Activated naive CD4-positive, alpha-beta T cell (primary cell): ENCODE measurements at regions not wholly inside any gene's neighbourhood (a gene's known extent, or its start where the extent isn't known, plus 50 kb on each side); places are given as distances from the start of the nearest gene placed in this dataset.

ENCODE experiments used
- DNase-seq, 4 experiments: peaks; one replicate each; lab custom pipeline; 2025; lab: John Stamatoyannopoulos, UW

DNA sequence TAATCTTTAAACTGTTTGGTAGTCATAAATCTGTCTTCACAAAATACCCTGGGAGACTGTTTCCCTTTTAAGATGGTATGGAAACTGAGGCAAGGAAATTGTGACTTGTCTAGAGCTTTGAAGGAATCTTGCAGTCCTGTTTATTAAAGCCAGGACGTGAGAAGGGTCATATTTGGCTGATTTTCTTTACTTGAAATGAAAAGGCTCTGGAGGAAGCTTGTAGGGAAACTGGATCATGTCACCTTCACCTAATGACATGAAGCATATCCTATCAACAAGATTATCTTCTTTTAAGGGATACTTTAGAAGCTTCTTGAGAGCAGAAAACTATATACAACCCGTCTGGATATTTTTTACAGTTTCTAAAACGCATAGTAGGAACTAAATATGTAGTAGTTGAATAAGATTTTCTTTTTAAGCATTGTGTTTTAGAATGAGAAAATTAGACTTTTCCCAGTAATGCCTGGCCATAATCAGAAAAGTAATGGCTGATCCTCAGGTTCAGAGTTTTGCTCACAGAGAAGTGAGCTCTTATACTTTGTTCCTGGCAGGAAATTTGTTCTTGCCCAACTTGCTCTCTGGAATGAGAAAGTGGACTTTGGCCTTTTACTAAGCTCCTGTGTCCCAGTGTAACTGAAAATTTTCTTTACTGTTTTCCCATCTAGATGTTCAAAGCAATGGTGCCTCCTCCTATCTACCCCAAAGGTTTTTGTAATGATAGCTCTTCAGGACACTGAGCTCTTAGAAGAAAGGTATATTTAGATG is 136.8 kb upstream of the AFF2 start:
- DNase-seq = no peak

DNA sequence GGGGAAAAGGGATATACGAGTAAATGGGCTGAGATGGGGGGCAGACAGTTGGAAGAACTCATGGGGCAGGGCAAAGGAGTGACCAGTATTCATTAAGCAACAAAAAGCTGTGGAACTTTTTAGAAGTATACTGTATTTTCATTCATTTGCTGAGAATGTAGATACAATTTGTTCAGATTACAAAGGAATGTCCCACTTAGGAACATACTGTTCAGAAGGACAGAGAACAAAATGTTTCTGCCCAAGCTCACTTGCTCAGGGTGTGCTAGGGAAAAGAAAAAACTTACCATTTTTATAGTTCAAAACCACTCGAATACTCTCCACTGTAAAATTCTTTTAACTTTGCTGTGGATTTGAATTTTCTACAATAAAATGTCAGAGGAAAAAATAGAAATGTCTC is 135.2 kb upstream of the AFF2 start:
- no peak for DNase-seq

DNA sequence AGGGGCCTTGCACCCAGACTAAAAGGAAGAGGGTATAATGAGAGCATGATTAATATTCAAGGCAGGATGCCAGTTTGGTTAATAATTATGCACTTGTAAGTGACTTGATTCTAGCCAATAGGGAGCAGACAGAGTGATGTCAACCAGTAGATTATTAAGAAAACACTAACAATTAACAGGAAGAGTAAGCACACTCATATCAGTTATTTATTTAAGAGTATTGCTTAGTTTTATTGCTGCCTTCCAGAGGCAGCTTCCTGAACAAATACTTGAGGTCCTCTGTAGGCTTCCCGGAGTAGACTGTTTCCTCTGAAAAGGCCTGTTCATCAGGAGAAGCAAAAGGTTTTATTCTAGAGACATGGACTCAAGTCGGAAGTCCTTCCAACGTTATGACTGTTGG is 129.1 kb upstream of the AFF2 start:
- no peak for DNase-seq

DNA sequence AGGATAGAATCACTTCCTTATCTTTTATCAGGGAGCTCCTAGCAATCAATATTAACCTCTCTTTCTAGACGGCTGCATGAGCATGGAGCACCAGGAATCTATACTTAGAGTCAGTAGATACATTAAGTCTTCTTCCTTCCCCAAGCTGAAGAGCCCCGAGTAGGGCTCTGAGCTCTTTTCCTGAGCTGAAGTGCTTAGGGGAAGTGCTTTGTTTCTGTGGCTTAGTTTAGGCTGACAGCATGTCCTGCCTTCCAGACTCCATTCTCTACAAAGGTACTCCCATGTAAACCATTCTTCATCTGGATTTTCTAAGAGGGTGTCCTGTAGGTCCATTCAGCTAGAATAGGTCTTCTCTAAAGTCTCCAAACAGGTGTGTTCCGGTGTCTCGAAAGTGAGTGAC is 127.5 kb upstream of the AFF2 start:
- DNase-seq = no peak

DNA sequence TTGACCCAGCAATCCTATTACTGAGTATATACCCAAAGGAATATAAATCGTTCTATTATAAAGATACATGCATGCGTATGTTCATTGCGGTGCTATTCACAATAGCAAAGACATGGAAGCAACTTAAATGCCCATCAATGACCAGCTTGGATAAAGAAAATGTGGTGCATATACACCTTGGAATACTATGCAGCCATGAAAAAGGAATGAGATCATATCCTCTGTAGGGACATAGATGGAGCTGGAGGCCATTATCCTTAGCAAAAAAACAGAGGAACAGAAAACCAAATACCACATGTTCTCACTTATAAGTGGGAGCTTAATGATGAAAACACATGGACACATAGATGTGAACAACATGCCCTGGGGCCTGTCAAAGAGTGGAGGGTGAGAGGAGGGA is 124.1 kb upstream of the AFF2 start:
- no peak for DNase-seq

DNA sequence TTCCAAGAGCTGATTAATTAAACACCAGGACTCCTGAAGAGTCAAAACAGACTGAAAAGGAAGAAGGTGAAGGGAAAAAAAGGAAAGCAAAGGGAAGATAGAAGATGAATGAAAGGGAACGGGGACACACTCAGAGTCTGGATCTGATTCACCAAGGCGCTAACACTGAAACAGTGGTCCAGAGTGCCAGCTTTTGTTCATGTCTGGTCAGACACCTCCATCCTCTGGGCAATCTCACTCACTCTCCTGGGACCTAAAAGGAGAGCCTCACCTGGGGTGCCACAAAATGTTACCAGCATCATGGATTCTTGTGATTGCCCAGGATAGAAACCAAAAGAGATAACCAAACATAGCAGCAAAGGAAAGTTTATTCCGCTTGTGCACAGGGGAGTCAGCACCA is 120.3 kb upstream of the AFF2 start:
- DNase-seq = no peak

DNA sequence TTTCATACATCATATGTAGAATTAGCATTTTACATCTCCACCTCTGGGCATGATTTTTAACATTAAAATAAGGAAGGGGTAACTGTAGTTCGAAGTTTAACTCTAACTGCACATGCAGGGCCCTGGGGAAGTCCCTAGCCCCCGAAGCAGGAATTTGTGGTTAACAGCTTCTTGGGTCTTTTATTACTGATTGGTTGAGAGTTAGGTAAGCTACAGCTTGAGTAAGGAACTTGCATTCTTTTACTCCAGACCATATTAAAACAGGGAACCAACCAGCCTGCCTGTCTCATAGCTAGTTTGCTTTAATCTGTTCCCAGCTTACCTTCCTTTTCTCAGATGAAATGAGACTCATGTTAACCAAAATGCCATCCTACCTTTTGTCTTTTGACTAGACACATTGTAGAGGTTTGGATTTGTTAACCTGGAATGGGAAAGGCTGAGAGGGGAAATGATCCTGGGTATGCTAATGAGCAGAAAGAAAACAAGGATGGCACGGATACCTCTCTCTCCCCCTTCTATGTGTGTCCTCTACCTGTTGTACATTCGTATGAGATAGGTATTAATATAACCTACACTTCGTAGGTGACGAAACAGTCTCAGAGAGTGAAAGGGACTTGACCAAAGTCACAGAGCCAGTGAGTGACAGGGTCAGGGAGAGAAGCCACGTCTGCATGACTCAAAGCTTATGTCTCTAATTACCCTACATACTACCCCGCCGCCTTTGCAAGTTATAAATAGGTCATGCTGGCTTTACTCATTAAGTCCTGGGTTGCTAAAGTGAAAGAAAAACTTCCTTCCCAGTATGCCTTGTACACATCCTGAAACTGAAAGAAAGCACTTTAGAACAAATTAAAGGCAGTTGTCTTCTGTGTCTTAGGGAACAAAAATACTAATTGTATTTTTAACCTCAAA is 119.5 kb upstream of the AFF2 start:
- DNase-seq = peak in 1 of 4 experiments; percentile 1

DNA sequence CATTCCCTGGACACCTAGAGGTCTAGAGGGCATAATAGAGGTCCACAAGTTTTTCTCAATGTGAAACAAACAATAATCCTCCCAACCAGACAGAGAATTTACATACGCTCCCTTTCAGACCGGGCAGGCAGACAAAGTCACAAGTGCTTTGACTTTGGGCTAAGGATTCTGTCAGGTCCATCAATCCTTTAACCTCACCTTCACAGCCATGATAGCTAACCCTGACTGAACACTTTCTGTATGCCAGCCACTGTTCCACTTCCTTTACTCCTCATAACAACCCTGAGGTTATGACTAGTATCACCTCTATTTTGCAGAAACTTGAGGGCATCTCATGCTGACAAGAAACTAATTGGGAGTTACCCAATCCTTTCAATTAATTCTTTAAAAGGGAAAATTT is 118.8 kb upstream of the AFF2 start:
- no peak for DNase-seq

DNA sequence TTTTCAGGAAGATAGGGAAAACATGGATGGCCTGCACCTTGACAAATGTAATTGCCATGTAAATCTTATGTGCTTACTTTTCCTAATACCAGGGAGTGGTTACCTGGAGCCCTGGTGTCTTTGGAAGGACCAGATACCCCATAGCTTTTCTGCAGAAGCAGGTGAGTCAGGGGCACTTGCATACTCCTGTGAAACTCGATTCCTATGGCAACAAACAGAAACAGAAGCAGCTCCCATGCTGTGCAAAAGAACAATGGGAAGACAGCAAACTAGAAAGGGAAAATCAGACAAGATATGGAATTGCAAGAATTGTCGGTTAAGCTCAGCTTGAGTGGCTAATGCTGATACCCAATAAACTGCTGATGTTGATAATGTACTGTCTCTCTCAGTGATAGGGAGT is 117.4 kb upstream of the AFF2 start:
- DNase-seq = no peak

DNA sequence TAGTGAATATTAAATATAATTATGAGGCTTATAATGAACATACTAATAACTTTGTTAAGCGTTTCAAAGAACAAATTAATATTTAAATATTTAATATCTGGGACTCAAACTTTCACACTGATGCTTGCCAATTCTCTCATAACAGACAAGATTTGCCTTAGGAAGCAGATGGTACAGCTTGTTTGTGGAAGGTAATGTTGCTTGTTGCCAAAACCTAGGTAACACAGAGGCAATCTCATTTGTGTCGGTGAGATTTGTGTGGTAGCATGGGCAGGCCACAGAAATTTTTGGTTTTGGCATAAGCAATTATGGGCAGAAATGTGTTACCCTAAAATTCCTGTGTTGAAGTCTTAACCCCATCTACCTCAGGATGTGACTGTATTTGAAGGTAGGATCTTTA is 114.9 kb upstream of the AFF2 start:
- no peak for DNase-seq

DNA sequence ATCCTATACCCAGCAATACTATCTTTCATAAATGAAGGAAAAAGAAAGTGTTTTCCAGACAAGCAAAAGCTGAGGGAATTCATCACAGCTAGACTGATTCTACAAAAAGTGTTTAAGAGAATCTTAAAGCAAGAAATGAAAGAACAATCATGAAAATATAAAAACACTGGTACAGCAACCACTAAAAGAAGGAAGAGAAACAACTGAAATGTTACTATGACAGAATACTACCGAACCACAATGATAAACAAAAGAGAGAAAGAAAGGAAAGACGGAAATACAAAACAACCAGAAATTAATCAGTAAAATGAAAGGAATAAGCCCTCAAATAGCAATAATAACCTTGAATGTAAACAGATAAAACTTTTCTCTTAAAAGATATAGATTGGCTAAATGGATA is 110.8 kb upstream of the AFF2 start:
- no peak for DNase-seq

DNA sequence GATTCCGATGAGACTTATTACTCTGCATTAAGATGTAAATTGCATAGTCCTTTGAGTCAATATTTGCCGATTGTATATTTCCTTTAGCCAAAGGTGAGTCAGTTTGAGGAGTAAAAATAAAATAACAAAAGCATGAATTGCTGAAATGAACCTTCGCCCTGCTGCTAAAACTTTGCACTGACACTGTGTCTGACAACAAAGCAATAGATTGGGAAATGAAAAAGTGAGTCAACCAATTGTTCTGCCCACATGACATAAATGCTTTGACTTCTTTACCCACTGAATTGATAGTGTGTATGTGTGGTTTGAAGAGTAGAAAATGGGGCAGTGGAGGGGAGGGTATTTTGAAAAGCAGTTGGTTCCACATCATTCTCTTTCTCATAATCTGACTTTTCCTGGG is 88.4 kb upstream of the AFF2 start:
- DNase-seq = no peak

DNA sequence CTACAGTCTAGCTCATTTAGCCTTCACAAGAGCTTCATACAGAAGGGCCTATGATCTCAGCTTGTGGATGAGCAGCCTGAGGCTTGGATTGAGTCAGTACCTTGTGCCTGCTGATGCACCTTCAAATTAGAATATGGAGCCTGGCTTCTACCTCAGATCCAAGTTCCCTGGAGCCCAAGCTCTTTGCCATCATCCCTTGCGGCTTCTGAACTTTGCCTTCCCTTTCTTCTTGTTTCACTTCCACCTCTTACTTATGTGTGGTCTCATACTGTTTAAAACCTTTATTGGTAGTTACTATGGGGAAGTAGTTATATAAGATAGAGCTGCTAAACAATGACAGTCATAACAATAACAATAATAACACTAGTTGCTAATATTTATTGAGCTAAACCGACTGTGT is 84.3 kb upstream of the AFF2 start:
- no peak for DNase-seq

DNA sequence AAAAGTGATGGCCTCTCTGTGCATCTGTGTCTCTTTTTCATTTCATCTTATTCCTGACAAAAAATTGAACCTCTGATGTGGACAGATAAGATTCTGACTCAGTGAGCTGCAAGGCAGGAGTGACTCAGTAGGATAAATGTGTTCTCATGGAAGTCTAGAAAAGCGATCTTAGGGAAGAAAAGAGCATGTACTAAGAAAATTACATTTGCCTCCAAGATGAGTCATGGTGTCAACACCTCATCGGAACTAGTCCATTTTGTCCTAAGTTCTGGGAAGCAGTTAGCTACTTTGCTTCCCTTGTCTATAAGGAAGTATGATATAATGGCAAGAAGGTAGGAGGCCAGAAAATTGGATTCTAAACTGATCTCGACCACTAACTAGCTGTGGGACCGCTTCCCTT is 83.5 kb upstream of the AFF2 start:
- no peak for DNase-seq

DNA sequence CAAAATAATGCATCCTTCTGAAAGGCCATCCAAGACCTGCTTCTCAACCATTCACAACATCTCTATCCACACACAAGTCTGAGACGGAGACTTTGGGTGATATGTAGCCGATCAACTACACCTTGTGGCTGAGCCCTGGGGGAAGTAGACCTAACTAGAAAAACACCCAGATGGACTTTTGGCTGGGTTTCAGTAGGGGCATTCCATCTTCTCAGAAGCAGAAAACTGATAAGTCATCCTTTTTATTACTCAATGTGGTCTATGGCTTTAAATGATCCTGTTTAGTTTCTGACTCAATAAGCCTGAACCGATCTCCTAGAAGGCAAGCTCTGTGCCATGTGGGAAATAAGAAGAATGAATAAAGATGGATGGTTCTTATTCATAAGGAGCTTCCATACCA is 82.5 kb upstream of the AFF2 start:
- no peak for DNase-seq

DNA sequence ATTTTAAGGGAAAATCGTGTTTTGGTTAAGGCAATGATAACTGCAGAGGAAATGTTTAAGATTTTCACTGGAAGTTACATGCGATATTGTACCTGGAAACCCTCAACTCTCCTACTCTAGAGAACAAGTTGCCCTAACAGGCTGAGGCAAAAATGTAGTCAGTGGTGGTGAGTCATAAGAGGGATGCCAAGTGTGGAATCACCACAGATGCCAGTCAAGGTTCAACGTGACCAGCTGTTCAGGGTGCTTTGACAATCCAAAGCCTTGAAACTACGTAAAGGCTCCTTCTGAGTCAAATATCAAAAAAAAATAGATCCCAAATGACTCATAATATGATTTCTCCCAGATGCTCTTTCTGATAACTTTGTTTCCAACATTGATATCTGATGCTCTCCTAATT is 77.9 kb upstream of the AFF2 start:
- no peak for DNase-seq

DNA sequence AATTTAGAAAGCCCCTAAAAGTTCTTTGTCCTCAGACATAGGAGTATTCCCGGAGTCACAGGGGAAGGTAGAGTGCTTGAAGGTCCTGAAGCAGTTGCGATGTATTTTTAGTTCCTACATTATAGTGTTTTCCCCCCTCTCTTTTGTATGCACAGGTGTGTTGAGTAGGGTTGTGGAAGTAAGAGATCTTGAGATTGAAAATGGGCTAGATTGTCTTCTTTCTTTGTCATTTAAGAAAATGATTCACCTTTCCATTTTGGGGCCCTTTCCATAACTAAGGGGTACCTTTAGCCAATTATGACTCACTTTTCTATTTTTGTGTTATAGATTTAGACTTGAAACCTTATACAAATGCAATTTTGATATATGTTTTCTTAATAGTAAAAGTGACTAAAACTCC is 75.8 kb upstream of the AFF2 start:
- DNase-seq = no peak

DNA sequence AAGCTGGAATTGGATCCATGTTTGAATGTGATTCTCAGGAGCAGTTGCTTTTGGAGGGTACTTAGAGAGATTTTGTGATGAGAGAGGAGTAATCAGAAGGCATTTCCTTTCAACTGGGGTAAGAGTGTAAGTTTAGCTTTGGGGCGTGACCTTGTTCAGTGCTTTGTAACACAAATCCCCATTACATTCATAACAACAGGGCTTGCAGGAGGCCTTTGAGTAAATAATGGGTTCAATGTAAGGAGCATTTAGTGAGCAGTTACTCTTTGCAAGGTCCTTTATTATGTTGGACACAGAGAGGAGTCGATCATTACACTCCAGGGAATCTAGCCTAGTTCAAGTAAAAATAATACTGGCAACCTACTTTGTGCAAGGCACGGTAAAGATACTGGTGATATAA is 74.0 kb upstream of the AFF2 start:
- no peak for DNase-seq

DNA sequence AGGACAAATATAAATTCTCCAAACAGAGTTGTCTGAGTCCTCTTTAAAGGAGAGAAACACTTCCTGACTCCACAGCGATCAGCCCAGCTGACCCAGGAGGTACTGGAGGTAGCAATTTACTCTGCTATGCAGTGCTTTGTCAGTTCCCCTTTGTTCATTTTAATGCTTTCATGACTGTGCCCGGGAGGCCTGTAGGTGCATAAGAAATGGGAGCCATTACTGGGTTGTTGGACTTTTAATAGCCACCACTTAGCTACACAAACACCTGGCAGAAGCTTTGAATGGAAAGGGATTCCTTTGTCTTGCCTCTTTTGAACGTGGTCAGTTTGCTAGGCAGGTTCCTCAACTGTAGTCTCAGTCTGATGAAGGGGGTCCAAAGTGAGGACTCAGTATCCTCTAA is 59.0 kb upstream of the AFF2 start:
- no peak for DNase-seq

DNA sequence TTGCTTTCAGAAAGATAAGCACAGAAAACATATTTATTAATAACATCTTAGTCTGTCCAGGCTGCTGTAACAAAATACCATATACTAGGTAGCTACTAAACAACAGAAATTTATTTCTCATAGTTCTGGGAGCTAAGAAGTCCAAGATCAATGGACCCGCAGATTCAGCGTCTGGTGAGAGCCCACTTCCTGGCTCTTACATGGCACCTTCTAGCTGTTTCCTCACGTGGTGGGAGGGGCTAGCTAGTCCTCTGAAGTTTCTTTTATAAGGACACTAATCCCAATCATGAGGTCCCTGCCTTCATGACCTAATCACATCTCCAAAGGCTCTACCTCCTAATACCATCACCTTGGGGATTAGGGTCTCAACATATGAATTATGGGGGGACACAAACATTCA is 57.2 kb upstream of the AFF2 start:
- DNase-seq = no peak

DNA sequence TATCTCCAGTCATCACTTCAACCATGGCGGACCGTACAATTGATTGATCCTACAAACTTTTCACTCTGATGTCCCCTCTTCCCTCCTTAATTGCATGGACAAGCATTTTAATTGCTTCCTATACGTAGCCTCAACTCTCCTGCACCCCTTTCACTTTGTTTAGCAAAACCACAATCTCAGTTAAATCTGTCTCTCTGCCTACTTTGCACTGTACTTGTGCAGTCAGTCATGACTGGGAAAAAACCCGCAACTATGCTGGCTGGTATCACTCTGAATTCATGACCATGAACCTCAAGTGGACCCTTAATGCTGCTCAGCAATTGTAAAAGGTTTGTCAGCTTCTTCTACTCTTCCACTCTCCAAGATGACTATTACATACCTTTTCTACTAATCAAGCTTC is 51.7 kb upstream of the AFF2 start:
- DNase-seq = no peak
